Keratinocyte (primary cell): ENCODE measurements at regions not wholly inside any gene's neighbourhood (a gene's known extent, or its start where the extent isn't known, plus 50 kb on each side); places are given as distances from the start of the nearest gene placed in this dataset.

Experiments
- CTCF ChIP-seq, 3 experiments: IDR thresholded peaks in 1 of 3; conservative IDR thresholded peaks in 1 of 3; optimal IDR thresholded peaks in 1 of 3; 2 replicates in 2 of 3; 3 replicates in 1 of 3; pipeline versions ENCODE3 to v1.5.1; 2011; ENCODE audit warnings: low read length in 3 of 3, mild to moderate bottlenecking in 3 of 3, moderate library complexity in 2 of 3, control low read depth in 1 of 3, inconsistent platforms in 1 of 3; ENCODE audit not compliant: insufficient read depth in 2 of 3; ENCODE audit errors: extremely low read depth in 1 of 3
- EZH2 ChIP-seq: IDR thresholded peaks from one replicate; pipeline ENCODE4 v1.6.1; 2012; ENCODE audit warnings: inconsistent platforms, mild to moderate bottlenecking, low read length, moderate library complexity

- TF ChIP-seq CTCF (optimal IDR thresholded peaks at IDR 0.05 in 1 of 3, IDR thresholded peaks at IDR 0.05 in 1 of 3, conservative IDR thresholded peaks at IDR 0.05 in 1 of 3; ENCODE audit: extremely low read depth in 1 of 3, insufficient read depth in 2 of 3, low read length in 3 of 3) (no peak), EZH2 (no peak)
Measured at GRCh38 chr15:88375234-88375927, 91.8 kb downstream of the MRPL46 start.
